Erythroblast (primary cell): ENCODE measurements at regions not wholly inside any gene's neighbourhood (a gene's known extent, or its start where the extent isn't known, plus 50 kb on each side); places are given as distances from the start of the nearest gene placed in this dataset.
"Not testable (repeated sequence)": the region's sequence is repeated elsewhere in the genome, so short reads cannot be mapped to it uniquely, and the experiment has no call there.

Source experiments
- DNase-seq, 2 experiments: peaks; one replicate each; lab custom pipeline; 2025; lab: John Stamatoyannopoulos, UW
- GATA1 ChIP-seq: IDR thresholded peaks from 2 replicates; pipeline ENCODE4 v1.6.1; 2011; ENCODE audit warnings: low read depth, mild to moderate bottlenecking, control low read depth, low read length, moderate library complexity
- POLR2A ChIP-seq: IDR thresholded peaks from 2 replicates; pipeline ENCODE4 v1.6.1; 2011; ENCODE audit warnings: mild to moderate bottlenecking, low read length

DNA sequence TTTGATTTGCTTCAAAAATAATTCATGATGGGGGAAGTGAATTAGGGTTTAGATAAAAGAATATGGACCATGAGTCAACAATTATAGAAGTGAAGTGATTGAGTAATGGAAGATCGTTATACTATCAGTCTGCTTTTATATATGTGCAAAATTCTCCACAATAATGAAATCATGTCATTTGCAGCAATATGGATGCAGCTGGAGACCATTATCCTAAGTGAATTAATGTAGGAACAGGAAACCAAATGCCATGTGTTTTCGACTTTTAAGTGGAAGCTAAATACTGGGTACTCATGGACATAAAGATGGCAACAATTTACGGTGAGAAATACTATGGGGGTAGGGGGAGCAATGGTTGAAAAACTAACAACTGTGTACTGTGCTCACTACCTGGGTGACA lies 144.7 kb upstream of the SRD5A2 start:
- DNase-seq: no peak
- no peak for TF ChIP-seq POLR2A
- TF ChIP-seq GATA1: no peak

DNA sequence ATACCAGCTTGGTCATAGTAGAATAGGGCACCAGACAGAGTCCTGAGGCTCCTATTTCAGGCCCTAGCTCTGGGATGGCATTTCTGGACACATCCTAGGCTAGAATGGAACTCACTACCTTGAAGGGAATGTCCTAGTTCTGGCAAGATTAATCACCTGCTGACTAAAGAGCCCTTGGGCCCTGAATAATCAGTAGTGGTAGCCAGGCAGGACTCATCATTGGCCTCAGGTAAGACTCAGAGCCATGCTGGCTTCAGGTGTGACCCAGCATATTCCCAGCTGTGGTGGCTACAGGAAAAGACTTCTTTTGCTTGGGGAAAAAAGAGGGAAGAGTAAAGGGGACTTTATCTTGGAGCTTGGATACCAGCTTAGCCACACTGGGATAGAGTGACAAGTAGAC lies 131.0 kb upstream of the SRD5A2 start:
- DNase-seq: no peak
- TF ChIP-seq POLR2A (no peak), GATA1 (no peak)

DNA sequence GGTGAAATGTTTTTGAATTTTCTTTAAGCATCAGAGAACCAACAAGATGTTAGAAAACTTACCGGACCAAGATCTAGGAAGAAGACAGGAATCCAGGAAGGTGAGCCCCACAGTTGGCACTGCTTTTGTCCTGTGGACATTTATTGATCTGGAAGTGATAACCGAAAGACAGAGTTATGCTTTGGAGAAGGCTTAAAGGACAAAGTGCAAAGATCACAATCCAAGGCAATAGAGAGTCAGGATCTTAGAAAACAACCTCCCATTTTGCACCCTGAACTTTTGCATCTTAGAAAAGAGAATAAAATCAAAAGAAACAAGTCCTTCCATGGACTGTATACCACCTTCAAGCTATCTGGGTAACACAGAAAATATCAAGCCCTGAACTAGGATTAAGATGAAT lies 129.4 kb upstream of the SRD5A2 start:
- DNase-seq: no peak
- TF ChIP-seq GATA1: no peak
- TF ChIP-seq POLR2A: no peak

DNA sequence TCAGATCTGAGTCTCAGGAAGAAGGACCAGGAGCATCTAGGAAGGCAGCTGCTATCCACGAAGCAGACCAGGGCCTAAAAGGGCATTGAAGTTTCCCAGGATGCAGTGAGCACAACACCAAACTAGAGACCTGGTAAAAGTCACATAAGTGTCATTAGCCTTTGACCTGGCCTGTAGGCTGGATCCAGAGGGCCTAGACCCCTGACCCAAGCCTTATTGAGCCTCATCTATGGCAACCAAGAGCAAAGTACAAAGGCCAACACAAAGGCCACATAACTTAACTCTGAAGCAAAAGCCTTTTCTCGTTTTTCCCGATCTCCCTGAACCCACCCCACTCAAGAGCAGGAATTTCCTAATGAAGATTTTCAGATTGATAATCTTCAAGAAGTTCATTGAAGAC lies 127.3 kb upstream of the SRD5A2 start:
- DNase-seq: no peak
- no peak for TF ChIP-seq POLR2A
- no peak for TF ChIP-seq GATA1

- no peak for DNase-seq
- TF ChIP-seq POLR2A (no peak), GATA1 (no peak)
Measured at GRCh38 chr2:31704561-31705212, 123.9 kb upstream of the SRD5A2 start.

GRCh38 chr2:31703253-31703652 lies 122.5 kb upstream of the SRD5A2 start:
- no peak for DNase-seq
- no peak for TF ChIP-seq GATA1
- TF ChIP-seq POLR2A: no peak

GRCh38 chr2:31698722-31699121 lies 118.0 kb upstream of the SRD5A2 start:
- peak in 1 of 2 experiments; percentile 13 for DNase-seq
- no peak for TF ChIP-seq GATA1
- TF ChIP-seq POLR2A: no peak

DNA sequence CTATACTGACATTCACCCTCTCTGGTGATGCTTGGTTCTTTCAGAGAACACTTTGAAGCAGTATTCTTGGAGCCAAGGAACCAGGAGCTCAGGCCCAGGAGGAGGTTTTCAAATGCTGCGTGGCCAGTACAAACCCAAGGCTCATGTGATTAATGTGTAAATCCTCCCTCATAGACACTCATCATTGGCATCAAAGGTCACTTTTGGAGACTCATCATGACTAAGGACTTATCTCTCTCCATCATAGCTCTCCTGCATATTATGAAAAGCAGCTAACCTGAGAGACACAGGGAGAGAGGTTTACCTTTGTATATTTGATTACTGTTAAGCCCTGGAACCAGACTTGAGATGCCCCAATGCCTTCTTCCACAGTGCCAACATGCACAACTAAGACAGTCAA lies 115.3 kb upstream of the SRD5A2 start:
- no peak for TF ChIP-seq POLR2A
- TF ChIP-seq GATA1: no peak
- DNase-seq: no peak

GRCh38 chr2:31694444-31694843 lies 113.7 kb upstream of the SRD5A2 start:
- DNase-seq: peak; percentile 10 to 32
- TF ChIP-seq GATA1: no peak
- no peak for TF ChIP-seq POLR2A

DNA sequence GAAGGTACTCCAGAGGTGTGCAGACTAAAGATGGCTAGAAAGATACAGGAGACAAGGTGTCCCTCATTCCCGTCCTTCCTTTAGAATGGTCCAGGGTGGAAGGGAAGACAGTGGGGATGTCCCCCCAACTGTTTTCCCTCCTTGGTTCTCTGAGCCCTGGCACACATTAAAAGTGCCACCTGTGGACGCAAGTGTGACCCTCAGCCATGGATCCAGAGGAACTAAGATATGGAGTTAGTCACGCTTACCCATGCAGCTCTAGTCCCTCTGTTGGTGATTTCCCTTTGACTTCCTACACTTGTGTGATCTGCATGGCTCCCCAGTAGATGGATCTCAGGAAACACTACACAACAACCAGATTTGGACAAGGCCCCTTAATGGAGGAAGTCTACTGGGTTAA lies 113.1 kb upstream of the SRD5A2 start:
- peak; percentile 28 to 31 for DNase-seq
- TF ChIP-seq POLR2A: no peak

DNA sequence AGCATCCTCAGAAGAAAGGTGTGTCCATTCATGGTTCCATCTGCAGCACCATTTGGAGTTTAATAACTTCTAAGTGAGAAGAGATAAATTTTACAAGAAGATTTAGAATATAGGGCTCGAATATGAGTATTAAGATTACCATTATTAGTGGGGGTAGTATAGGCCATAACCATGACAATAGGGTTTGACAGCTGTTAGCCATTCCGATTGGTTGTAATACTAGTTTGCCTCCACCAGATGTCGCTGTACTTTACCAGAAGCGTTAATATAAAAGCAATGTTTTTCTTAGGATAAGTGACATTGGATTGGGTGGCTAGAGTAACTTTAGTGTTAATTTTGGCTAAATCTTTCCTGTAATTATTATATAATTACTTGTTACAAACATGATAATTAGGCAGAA lies 107.5 kb upstream of the SRD5A2 start:
- peak; percentile 36 to 54 for DNase-seq
- TF ChIP-seq POLR2A (no peak), GATA1 (no peak)

- DNase-seq: not testable (repeated sequence)
Measured at GRCh38 chr2:31683506-31683905, 102.8 kb upstream of the SRD5A2 start.

DNA sequence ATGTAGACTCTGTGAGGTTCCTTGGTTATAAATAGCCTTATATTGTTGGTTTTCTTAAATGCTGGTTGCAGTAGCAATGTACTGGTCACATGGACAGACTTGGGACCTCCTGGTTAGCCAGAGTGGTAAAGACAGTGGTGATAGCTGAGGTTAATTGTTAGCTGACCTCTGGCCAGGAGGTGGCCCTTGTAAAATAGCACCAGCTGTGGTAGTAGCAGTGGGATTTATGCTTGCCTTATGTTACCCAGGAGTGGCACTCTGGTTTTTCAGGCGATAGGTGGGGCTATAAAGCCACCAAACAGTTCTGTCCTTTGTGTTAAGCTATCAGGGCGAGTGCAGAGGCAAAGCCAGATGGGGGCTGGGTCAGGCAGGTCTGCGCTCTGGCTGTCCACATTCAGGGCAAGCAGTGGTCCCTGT lies 94.8 kb upstream of the SRD5A2 start:
- no peak for TF ChIP-seq GATA1
- no peak for TF ChIP-seq POLR2A
- DNase-seq: peak; percentile 21 to 23

- no peak for DNase-seq
- no peak for TF ChIP-seq GATA1
- no peak for TF ChIP-seq POLR2A
Measured at GRCh38 chr2:31674446-31674845, 93.7 kb upstream of the SRD5A2 start.

GRCh38 chr2:31666878-31667277 lies 86.1 kb upstream of the SRD5A2 start:
- TF ChIP-seq POLR2A (no peak), GATA1 (no peak)

More at GRCh38 chr2:31666878-31667277, 86.1 kb upstream of the SRD5A2 start:
- DNase-seq: no peak
